Activated T-cell treated with anti-CD3 and anti-CD28 coated beads for 48 hours (primary cell): ENCODE measurements at regions not wholly inside any gene's neighbourhood (a gene's known extent, or its start where the extent isn't known, plus 50 kb on each side); places are given as distances from the start of the nearest gene placed in this dataset.
"Not testable (repeated sequence)": the region's sequence is repeated elsewhere in the genome, so short reads cannot be mapped to it uniquely, and the experiment has no call there.

Experiments used
- DNase-seq: peaks from one replicate; pipeline ENCODE4 v3.0.0-alpha.2; 2020; ENCODE audit warnings: low read depth

DNA sequence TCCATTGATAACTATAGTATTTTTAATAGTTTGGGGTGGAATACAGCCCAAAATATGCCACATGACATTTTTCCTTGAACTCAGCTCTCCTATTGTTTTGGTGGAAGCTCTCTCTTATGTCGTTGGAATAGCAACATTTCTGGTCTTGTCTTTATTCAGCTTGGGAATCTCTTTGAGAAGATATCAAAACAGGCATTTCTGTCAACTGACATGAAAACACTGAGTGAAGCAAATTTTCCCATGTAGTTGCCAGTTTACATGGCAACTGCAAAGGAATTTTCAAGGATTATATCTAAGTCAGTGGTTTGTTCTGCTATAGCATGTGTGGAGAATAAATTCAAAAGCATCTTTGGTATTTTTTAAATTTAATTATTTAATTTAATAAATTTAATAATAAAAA lies 863.5 kb upstream of the CDH8 start:
- DNase-seq: no peak

DNA sequence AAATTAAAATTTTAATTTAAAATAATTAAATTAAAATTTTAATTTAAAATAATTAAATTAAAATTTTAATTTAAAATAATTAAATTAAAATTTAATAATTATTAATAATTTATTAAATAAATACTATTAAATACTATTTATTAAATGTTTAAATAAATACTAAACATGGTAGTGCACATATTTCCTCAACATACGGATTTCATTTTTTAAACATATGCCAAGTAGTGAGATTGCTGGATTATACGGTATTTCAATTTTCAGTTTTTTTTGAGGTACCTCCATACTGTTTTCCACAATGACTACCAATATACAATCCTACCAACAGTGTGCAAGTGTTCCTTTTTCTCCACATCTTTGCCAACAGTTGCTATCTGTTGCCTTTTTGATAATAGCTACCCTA lies 852.9 kb upstream of the CDH8 start:
- no peak for DNase-seq

DNA sequence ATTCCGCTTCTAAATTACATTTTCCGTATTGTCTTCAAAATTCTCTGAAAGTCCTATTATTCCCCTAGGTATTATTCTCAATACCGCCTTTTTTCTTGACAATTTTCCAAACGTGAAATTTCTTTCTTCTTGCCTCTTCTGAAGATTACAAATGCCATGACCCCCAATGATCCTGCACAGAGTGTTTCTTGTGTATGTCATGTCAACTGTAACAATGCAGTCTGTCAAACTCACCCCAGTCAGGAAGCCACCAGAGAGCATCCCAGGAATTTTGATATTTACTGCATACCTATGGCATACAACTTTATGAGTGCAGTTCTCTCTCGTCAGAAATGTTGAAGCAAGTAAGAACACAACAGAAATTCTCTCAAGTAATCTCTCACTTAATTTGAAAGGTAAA lies 847.3 kb upstream of the CDH8 start:
- DNase-seq: no peak

DNA sequence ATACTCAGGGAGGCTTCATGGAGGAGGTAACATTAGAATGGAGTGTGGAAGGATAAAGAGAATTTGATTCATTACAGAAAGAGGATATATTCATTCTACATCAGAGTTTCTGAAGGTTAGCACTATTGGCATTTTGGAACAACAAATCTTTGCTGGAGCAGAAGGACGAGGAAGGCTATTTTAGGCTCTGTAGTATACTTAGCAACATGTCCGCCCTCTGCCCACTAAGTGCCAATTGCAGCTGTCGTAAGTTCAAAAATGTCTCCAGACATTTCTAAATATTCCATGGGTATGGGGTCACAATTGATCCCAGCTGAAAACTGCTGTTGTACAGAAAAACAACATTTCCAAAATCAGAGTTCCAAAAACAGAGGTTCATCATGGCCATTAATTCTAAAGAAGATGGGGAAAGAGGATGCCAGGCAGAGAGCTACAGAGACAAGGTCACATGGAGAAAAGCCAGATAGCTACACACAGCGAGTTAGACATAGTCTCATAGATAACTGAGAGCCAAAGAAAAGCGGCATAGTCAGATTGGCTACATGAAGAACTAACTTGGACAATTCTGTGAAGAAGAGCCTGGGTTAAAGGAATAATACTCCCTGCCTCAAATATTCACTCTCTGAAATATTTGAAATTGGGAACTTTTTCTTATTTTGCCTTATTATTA lies 846.4 kb upstream of the CDH8 start:
- no peak for DNase-seq

DNA sequence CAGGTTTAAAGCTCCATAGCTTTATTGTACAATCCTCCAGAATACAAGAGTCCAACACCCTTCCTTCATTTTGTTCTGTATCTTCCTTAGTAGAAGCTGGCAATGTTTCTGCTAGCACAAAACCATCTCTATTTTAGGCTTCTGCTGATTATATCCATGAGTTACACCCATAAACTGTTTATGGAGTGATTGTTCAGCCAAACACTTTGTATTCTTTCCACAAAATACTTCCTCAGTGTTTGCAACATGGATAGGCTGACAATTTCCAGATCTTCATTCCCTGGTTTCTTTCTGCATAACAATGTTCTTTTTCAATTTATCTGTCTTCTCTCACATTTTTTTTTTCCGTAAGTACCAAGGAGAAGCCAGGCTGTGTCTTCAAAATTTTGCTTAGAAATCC lies 839.9 kb upstream of the CDH8 start:
- no peak for DNase-seq

DNA sequence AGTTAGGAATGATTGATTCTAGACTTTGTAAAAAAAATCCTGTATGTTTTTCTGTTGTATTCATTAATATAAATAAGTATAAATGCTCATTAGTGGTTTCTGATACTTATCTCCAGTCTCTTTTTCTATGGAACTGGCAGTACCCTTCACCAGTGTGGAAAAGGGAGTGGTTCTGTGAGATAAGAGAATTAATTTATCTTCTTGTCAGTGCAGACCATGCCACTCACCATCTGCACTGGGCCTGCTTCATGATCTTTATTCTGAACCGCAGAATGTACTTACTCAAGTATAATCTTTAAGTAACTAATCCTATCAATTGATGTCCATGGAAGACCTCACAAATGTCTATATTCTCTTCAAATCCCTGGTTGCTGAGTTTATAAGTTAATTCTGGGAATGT lies 836.1 kb upstream of the CDH8 start:
- DNase-seq: no peak

DNA sequence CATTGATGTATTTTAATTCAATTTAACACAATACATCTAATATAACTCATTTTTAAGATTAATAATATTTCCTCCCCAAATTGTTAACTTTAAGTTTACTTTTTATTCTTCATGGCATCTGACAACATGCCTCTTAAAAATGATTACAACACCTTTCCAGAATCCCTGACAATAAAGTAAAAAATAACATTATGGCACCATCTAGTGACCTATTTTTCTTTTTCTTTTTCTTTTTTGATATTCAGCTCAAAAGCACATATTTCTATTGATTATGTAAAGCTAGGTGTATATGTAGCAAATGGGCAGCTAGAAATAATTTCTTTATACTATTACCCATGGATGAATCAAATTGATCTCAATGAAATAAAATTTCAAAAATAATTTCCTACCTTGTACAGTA lies 834.3 kb upstream of the CDH8 start:
- no peak for DNase-seq

DNA sequence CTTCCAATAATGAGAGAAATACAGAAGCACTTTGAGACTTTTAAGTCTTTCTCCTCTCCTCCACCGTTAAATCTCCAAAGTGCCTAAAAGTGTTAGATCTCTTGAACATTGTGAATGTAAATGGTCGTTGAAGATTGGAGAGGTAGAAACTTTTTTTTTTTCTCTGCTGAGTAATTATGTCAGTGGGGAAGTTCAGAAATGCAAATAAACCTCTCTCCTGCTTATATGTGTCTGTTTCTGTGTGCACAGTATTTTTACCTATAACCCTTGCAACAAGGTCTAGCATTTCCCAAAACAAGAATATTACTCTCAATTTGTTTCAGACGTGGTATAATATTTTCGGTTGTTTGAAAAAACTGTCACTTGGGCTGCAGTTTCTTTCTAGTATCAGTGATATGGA lies 833.6 kb upstream of the CDH8 start:
- DNase-seq: no peak

DNA sequence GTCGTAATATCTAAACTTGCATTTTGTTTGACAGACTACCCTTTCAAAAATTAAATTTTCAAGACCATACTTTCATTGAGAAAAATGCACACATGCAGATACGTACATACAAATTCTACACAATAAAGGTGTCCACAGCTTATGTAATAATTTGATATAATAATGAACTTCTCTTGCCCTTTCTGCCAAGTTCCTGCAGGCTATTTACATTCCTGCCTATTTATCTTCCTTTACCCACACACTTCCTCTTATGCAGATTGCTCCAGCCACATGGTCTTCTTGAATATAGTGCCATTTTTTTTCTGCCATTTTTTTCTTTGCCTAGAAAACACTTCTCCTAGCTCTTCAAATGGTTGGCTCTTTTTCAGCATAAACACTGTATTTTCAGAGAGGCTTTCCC lies 826.9 kb upstream of the CDH8 start:
- no peak for DNase-seq

DNA sequence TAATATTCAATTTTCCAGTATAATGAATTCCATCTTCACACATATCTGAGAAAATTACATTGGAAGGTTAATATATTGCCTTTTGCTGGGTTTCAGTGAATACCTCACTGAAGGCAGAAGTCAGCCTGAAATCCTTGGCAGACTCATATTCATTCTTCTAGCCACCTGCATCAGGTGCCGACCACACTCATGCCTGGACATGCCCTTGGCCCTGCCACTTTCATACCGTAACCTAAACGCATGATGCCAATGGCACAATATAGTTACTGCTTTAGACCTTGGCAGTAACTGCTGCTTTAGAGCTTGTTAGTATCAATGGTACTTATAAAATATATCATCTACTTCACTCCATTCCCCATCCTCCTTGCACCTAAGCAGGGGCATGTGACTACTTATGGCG lies 817.6 kb upstream of the CDH8 start:
- DNase-seq: no peak

DNA sequence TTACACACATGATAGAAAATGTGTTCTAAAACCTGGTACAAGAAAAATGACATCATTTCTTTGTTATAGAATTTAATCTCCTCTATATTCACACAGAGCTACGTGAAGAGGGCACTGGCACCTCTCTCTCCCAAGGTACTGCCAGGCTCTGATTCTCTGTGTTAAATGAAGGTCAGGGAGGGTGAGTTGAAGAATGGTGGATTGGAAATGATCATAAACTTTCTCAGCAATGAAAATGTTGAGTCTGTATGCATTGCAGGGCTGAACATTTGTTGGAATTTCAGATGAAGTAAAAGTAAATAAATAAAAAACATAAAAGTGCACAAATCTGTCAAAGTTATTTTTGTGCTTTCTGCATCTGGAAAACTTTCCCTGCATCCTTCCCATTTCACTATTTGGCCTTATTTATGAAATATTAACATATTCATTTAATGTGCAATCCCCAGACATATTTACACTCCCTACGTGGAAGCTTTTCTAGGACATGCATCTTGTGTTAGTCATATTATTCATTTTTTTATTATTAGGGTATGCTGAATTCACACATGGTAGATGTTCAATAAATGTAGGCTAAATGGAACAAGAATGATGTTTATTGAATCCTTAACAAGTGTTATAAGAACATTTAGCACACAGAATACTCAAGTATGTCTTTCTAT lies 810.3 kb upstream of the CDH8 start:
- no peak for DNase-seq

DNA sequence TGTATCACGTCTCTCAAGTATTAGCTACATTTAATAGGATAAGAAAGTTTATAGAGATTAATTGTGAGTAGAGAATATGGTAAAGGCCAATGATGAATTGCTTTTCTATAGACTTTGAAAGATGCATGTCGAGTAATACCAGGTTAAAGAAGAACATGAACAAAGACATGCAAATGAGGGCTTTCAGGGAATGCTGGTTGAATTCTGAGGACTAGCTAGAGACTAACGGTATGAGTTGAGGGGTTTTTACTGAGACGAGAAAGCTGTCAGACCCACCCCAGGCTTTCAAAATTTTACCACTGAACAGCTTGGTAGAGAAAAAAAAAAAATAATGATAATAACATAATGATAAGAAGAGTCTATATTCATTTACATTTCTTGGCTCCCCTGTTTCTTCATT lies 796.0 kb upstream of the CDH8 start:
- DNase-seq: no peak

DNA sequence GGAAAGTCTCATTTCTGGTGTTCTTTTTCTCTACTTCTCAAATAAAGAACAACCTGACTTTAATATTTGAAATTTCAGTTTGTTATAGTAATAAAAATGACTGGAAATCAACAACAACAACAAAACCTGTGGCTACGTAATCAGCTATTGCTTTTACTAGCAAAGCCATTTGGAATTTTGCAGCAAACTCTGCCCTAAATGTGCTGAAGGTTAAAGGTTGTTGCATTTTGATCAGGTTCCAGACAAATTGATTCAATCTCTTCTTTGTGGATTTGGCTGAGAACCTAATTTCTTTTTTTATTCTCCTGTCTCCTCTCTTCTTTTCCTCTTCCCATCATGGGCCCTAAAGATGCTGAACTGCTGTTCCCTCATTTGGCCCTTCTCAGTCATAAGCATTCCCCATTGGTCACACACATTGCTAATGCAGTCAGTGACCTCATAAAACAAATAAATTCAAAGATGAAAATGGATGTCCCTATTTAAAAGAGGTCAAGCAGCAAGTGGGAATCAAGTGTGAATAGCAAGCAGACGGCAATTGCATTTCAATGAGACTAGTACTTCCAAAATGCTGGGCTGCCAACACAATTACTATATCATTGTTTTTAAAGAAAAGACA lies 795.1 kb upstream of the CDH8 start:
- no peak for DNase-seq

DNA sequence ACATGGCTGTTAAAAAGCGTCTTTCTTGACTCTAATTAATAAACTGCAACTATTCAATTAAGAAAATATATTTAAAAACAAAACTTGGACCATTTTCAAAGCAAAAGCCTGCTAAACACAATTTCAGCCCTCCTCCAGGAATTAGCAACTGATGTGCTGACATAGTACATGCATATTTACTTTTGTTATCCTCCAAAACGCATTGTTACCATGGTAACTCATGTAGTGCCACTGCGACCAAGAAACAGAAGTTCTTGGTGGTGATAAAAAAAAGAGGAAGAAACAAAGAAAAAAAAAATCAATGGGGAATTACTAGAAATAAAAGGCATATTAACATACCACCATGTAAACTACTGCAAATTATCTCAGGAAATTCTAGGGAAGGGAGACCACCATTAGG lies 793.4 kb upstream of the CDH8 start:
- no peak for DNase-seq

DNA sequence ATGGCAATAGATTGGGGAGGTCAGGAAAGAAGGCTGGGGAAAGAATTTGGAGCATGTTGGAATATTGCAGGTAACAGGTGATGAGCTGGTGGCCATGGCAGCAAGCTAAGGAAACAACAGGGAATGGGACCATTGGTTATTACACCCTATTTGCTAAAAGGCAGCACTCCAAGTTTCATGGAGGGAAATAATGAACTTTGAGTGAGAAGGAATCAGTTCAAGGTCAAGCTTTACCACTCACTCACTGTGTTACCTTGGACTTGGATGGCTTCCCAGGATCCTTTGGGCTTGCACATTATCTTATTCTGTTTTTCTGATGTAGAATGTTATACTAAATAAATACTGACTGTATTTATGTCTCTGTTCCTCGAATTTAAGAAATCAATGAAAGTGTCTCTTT lies 792.8 kb upstream of the CDH8 start:
- DNase-seq: no peak

DNA sequence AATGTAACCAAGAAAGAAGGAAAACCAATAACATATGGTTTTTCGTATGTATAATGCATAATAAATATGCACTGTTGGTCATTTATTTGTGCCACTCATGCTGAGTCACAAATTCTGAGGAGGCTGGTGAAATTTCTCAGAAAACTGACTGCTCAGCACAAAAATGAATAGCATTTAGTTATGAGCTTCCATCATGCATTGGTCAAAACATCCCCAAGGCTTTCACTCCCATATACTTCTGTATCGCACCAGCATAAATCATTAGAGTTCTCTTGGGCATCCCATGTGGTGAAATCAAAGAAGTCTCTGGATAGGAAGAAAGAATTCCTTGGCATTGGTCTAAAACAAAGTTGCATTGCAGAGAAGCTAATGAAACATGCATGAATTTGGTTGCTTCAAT lies 785.6 kb upstream of the CDH8 start:
- DNase-seq: no peak

DNA sequence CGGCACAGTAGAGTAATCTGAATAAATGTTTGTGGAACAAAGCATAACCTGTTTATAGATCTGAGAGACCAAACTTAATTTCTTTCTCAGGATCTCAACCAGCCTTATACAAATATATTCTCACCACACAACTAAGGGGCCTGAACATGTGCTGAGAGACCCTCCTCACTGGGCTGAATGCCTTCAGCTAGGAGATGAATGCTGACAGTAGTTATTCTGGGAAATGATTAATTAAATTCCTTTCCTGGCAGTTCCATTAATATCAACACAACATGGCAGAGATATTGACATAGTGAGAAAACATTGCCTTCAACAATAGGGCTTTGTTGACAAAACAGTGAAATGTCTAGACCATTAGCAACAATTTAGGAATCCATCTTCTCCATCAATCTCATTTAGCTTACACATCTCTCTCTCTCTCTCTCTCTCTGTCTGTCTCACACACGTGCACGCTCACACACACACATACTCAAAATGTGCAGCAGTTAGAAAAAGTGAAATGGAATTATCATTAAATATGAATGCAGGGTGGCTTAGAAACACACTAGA lies 780.8 kb upstream of the CDH8 start:
- DNase-seq: no peak

DNA sequence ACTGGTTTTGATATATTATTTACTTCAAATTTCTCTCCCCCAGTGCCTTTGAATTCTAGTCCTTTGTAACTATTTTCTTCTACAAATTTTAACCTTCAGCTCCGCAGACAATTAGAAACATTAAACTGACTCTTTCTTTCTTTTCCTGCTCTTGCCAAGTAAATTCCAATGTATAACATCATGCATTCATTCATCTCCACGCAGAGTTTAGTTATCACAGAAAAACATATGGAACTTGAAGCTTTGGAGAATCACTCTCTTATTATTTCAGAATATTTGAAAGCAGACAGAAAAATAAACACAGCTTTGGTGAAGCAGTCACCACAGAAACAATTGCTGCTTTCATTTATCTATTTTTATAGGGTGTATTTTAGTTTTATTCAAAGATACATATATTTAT lies 778.7 kb upstream of the CDH8 start:
- DNase-seq: no peak

DNA sequence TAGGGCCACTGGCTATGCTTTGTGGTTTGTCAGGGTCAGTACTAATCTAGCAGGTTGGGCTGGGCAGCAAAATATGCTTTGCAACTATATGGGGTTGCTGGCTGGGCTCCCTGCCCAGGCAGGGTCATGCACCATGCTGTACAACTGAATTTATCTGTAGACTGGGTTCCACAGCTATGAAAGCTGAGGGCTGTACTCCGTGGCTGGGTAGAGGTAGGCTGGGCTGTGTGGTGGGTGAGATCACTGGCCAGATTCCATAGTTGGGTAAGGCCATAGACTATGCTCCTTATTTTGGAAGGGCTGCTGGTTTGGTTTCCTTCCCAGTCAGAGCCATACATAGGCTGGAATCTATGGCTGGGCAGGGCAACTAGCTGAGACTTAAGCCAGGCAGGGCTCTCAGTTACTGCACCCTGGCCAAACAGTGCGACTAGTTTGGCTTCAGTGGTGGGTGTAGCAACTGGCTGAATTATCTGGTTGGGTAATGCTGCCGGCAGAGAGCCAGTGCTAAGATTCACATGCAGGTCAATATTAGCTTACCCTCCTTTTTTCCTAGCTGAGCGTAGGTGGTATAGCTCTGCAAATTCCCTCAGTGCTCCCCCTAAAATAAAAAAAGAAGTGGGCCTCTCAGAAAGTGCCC lies 769.1 kb upstream of the CDH8 start:
- DNase-seq: no peak

DNA sequence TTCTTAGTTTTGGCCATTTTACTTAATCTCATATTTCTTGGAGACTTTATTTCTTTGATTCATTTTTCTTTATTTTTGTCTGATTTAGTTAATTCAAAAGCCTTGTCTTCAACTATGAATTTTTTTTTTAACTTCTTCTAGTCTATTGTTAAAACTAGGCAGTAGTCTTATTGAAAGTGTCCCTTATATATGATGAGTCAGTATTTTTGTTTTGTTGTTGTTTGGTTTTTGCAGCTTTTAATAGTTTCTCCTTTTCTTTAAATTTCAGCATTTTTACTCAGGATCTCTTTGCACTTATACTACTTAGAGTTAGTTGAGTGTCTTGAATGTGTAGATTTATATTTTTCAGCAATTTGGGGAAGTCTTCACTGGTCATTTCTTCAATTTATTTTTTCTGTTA lies 758.5 kb upstream of the CDH8 start:
- DNase-seq: no peak

DNA sequence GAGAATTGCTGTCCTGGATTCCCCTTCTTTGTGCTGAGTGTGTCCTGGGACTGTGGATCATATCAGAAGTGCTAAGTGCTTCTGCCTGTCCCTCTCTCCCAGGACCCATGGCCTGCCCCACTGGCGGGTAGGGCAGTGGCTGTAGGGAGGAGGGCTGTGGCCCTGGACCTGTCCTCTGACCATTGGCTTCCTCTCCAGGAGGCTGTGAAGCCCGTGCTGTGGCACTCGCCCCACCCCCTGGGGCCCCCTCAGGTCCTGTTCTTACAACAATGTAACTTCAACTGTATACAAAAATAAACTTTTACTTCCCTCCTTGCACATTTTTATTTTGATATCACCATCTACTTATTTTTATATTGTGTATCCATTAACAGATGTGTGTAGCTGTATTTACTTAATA lies 743.8 kb upstream of the CDH8 start:
- not testable (repeated sequence) for DNase-seq

DNA sequence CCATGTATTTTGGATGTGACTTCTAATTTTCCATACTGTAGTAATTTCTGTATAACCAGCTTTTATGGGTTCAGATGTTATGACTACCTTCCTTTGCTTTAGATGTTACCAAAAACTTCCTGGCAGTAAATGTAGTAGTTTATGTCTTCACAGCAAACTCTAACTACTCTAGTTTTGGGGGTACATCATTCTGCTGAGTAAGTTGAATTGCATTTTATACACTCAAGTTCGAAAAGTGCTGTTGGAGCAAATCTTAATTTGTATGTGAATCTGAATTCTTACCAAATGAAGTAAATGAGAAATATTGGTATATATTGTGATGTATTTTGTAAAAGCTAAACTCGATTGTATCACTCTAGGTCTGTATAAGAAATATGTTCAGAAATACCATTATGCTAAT lies 728.3 kb upstream of the CDH8 start:
- DNase-seq: no peak

DNA sequence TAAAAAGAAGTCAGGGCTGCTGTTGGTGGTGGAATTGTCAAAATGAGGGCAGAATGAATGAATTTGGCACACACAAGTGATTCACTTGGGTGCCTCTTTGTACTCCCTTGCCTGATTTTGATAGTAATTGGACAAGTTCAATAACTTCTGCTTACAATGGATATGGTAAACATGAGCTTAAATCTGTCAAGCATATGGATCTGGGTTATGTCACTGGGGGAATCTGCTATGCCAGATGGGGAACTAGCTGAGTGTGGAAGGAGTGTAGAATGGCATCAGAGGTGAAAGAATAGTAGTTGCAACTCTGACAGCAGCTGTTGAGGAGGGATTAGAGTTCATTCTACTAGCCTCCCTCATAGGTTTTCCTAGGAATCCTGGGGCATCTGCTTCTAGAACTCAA lies 724.2 kb upstream of the CDH8 start:
- DNase-seq: no peak
